ENCODE measurements at regions not wholly inside any gene's neighbourhood (a gene's known extent, or its start where the extent isn't known, plus 50 kb on each side); places are given as distances from the start of the nearest gene placed in this dataset.

- TF ChIP-seq CTCF (conservative IDR thresholded peaks at IDR 0.05) (no peak), EZH2 (IDR thresholded peaks at IDR 0.05; ENCODE audit: low read depth) (no peak)
Measured at GRCh38 chr6:88301888-88302768, 136.0 kb upstream of the CNR1 start.
